ENCODE measurements at regions not wholly inside any gene's neighbourhood (a gene's known extent, or its start where the extent isn't known, plus 50 kb on each side); places are given as distances from the start of the nearest gene placed in this dataset.

- TF ChIP-seq EZH2 (IDR thresholded peaks at IDR 0.05; ENCODE audit: insufficient read depth, low read length) (no peak), CTCF (IDR thresholded peaks at IDR 0.05; ENCODE audit: insufficient read depth, low read depth, low read length) (no peak)
These were observed 289.8 kb downstream of the RBM43 start for GRCh38 chr2:150971910-150972309.

Measured in astrocyte (in vitro differentiated cells and primary cell).